Right forelimb (tissue), 1 donor: ENCODE measurements at regions not wholly inside any gene's neighbourhood (a gene's known extent, or its start where the extent isn't known, plus 50 kb on each side); places are given as distances from the start of the nearest gene placed in this dataset.
"Not testable (repeated sequence)": the region's sequence is repeated elsewhere in the genome, so short reads cannot be mapped to it uniquely, and the experiment has no call there.

Experiments
- DNase-seq: peaks from one replicate; pipeline ENCODE4 v3.0.0-alpha.2; 2018

GRCh38 chr1:93773049-93773838 is 91.6 kb upstream of the BCAR3 start:
- DNase-seq, result no peak

GRCh38 chr1:93771843-93772242 is 90.2 kb upstream of the BCAR3 start:
- DNase-seq, result no peak

GRCh38 chr1:93770640-93771039 is 89.0 kb upstream of the BCAR3 start:
- no peak for DNase-seq

- DNase-seq, result no peak
Measured at GRCh38 chr1:93769777-93770176, 88.1 kb upstream of the BCAR3 start.

DNA sequence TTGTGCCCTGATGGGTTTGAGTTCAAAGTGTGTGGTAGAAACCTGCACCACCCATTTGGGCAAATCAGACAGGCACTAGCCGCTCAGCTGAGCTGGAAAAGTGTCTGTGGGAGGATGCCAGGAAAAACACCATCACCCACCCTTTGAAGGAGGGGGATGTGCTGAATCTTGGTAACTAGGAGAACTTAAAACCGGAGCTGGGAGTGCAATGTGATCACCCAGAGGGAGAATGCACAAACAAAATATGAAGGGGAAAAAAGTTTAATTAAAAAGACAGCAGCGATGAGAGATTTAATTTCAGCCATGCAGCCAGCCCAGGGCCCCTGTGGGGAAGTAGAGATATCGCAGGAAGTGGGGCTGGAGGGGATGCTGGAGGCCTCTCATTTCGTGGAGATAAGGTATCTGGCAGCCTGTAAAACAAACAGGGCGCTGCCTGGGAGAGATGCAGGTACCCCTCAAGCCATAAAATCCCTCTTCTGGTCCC is 86.8 kb upstream of the BCAR3 start:
- no peak for DNase-seq

GRCh38 chr1:93766451-93766850 is 84.8 kb upstream of the BCAR3 start:
- DNase-seq, result no peak

GRCh38 chr1:93765099-93765498 is 83.5 kb upstream of the BCAR3 start:
- DNase-seq, result no peak

DNA sequence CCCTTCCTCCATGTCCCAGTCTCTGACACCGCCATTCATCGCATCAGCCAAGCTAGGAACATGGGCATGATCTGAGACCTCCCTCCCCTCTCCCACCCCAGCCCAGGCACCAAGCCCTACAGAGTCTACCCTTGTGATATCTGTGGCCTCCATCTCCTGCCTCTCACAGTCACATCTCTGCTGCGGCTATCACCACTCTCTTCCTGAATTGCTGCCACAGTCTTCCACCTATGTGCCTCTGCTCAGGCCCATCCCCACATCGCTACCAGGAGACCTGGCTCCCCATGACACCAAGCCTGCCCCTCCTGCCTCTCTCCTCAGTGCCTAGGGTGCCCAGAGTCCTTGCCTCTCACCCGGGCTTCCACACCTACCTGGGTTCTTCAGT is 82.7 kb upstream of the BCAR3 start:
- DNase-seq, result no peak

- no peak for DNase-seq
Measured at GRCh38 chr1:93763704-93764365, 82.2 kb upstream of the BCAR3 start.

DNA sequence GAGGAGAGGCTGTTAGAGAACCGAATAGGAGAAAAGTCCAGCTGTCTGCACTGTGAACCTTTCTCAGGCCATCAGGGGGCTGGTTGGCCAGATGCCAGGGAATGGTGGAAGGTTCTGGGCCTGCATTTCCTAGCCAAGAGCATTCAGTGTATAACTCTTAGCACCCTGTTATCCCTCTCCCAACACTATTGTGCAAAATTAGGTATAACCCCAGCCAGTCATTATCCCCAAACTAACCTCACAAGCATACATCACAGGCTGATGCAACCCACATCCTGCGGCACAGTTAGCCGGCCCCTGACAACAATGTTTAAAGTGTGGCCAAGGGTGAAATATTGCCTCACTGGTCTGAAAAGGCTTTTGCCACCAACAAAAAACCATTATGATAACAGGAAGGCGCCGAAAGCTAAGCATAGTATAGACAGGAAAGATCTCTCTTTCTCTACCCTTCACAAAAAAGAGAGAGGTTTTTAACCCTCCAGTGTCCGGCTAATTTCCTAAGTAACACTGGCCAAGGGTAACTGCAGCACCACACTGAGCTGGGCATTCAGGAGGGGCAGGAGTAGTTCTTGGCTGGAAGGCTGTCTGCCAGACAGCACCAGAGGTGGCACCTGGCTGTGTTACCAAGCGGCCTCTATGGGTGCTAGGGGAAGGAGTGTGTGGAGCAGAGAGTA is 77.3 kb upstream of the BCAR3 start:
- DNase-seq, result no peak

- DNase-seq, result no peak
Measured at GRCh38 chr1:93757256-93758036, 75.8 kb upstream of the BCAR3 start.

GRCh38 chr1:93756657-93757056 is 75.0 kb upstream of the BCAR3 start:
- DNase-seq, result no peak

DNA sequence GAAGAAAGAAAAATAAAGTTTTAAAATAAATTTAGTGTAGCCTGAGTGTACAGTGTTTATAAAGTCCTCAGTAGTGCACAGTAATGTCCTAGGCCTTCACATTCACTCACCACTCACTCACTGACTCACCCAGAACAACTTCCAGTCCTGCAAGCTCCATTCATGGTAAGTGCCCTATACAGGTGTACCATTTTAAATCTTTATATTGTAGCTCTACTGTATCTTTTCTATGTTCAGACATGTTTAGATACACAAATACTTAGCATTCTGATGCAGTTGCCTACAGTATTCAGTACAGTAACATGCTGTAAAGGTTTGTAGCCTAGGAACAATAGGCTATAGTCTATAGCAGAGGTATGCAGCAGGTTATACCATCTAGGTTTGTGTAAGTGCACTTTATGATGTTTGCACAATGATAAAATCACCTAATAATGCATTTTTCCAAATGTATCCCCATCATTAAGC is 73.6 kb upstream of the BCAR3 start:
- DNase-seq, result not testable (repeated sequence)

DNA sequence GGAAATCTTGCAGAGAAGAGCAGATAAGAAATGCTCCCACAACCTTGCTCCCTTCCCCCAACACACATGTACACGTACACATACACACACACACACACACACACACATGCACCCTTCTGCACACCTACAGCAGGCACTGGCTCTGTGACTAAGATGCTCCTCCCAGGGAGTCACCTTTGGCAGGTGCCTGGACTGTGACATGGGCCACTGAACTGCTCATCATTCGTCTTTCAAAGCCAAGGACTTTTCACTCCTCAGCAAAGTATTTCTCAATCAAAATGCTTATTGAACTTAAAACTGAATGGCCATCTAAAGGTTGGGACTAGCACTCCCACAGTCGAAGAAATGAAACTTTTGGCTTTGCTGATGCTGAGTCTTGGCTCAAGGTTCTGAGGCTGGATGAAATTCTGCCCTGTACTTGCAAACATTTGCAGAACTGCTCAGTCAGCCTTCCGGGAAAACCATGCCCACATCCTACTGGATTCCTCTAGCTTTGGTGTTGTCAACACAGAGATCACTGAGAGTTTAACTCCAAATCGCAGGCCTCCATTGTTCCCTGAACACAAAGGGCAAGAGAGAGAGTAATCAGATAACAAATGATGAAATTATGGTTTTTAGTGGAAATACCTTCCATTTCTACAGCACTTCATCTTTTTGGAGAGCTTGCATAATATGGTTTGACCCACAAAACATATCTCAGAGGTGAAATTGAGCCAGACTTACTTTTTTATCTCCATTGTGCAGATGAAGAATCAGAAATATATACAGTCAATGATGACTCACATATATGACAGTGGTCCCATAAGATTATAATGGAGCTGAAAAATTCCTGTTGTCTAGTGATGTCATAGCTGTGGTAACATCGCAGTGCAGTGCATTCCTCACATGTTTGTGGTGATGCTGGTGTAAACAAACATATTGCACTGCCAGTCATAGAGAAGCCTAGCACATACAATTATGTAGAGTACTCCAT is 72.4 kb upstream of the BCAR3 start:
- DNase-seq, result no peak

- DNase-seq, result no peak
Measured at GRCh38 chr1:93751377-93752250, 70.0 kb upstream of the BCAR3 start.

GRCh38 chr1:93750955-93751354 is 69.3 kb upstream of the BCAR3 start:
- DNase-seq, result no peak

DNA sequence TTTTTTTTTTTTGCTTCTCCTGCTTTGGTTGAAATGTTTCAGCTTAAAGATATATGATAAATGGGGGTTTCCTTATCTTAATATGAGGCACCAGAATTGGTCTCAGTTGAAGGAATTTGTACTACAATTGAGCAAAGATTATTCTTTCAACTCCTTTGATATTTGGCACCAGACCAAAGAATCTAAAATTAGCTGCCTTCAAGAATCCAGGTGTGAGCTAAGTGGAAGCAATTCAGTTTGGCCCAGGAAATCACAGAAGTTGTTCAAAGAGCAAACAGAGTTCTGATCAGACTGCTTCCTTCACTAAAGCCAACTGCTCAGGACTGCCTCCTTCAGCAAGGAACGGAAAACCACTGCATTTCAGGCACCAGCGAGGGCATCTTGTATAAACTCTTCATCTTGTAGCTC is 68.3 kb upstream of the BCAR3 start:
- no peak for DNase-seq

DNA sequence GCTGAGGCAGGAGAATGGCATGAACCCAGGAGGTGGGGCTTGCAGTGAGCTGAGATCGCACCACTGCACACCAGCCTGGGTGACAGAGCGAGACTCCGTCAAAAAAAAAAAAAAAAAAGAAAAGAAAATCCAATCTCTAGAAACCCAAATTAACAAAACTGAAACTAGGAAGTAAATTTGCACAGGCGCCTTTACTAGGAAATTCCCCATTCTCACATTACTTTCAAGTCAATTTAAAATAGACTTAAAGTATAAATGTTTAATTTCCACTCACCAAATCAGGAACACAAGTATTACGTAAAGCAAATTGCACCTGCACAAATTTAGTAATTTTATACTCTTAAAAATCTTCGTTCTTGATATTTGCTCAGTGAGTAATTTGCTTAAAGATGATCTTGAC is 67.8 kb upstream of the BCAR3 start:
- no peak for DNase-seq

GRCh38 chr1:93746021-93746812 is 64.6 kb upstream of the BCAR3 start:
- no peak for DNase-seq
